ENCODE measurements at regions not wholly inside any gene's neighbourhood (a gene's known extent, or its start where the extent isn't known, plus 50 kb on each side); places are given as distances from the start of the nearest gene placed in this dataset.

- no peak for TF ChIP-seq CTCF (IDR thresholded peaks at IDR 0.05; ENCODE audit: insufficient read depth, low read length, poor library complexity, severe bottlenecking)
- no peak for TF ChIP-seq EZH2phosphoT487 (conservative IDR thresholded peaks at IDR 0.05; ENCODE audit: low read length)
These were observed 693.6 kb downstream of the BRD1 start for GRCh38 chr22:49134076-49134475.
